Fibroblast of lung (primary cell): ENCODE measurements at regions not wholly inside any gene's neighbourhood (a gene's known extent, or its start where the extent isn't known, plus 50 kb on each side); places are given as distances from the start of the nearest gene placed in this dataset.

Experiments used
- EZH2 ChIP-seq: IDR thresholded peaks from 2 replicates; pipeline ENCODE4 v1.5.1; 2012; ENCODE audit warnings: low read length, control low read depth, mild to moderate bottlenecking; ENCODE audit errors: missing control alignments
- TF ChIP-seq, protein P1 (sequence below), 2 donors: IDR thresholded peaks in 1 of 2; conservative IDR thresholded peaks in 1 of 2; 1 replicate in 1 of 2; 2 replicates in 1 of 2; pipeline ENCODE4 v1.5.1; 2011 to 2012; ENCODE audit warnings: low read length in 2 of 2, control low read depth in 1 of 2, inconsistent platforms in 1 of 2, low read depth in 1 of 2, mild to moderate bottlenecking in 1 of 2

DNA sequence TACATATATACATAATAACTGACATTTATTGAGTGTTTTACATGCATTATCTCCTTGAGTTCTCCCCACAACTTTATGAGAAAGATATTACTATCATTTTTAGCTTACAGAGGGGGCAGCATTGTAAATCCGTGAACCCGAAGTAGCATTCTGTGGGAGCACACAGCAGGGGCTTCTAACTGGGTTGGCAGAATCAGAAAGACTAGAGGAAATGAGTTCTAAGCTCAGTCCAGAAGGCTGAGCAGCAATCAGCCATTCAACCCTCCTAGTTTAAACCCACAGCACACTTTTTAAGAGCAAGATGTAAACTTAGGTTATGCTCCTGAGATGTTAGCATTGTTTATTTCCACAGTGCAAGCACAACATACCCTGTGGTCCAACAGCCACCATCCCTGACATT lies 177.2 kb downstream of the TMEM38B start:
- TF ChIP-seq, protein P1, sequence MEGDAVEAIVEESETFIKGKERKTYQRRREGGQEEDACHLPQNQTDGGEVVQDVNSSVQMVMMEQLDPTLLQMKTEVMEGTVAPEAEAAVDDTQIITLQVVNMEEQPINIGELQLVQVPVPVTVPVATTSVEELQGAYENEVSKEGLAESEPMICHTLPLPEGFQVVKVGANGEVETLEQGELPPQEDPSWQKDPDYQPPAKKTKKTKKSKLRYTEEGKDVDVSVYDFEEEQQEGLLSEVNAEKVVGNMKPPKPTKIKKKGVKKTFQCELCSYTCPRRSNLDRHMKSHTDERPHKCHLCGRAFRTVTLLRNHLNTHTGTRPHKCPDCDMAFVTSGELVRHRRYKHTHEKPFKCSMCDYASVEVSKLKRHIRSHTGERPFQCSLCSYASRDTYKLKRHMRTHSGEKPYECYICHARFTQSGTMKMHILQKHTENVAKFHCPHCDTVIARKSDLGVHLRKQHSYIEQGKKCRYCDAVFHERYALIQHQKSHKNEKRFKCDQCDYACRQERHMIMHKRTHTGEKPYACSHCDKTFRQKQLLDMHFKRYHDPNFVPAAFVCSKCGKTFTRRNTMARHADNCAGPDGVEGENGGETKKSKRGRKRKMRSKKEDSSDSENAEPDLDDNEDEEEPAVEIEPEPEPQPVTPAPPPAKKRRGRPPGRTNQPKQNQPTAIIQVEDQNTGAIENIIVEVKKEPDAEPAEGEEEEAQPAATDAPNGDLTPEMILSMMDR (conservative IDR thresholded peaks at IDR 0.05 in 1 of 2, IDR thresholded peaks at IDR 0.05 in 1 of 2; ENCODE audit: low read depth in 1 of 2, low read length in 2 of 2) = no peak
- TF ChIP-seq EZH2 = no peak
